ENCODE measurements at regions not wholly inside any gene's neighbourhood (a gene's known extent, or its start where the extent isn't known, plus 50 kb on each side); places are given as distances from the start of the nearest gene placed in this dataset.
"Not testable (repeated sequence)": the region's sequence is repeated elsewhere in the genome, so short reads cannot be mapped to it uniquely, and the experiment has no call there.

DNA sequence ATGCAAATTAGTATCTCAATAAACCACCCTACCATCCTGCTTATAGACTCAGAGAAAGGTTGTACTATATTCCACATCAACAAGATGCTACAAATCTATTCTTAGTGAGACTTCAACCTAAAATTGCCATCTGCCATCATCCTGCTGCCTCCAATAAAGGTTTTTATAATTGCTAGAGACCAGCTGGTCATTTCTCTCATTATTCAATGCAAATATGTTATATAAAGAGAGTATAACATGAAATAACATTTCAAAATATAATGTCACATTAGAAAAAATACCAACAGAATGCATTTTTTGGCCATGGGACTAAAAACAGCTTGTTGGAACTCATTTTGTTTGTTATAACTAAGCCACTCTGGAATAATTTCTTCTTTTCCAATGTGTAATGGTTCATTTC is 247.3 kb downstream of the LRIG3 start:
- Histone ChIP-seq H3K4me3 (ENCODE audit: low read depth, low read length) (no peak overlapping the region), H3K27me3 (replicated peaks) (no peaks in the 10 kb centered on the region), H3K27ac (no peak overlapping the region), H3K36me3 (replicated peaks) (no peaks in the 10 kb centered on the region)
- in situ Hi-C loops (cut with HindIII; ENCODE audit: low pct_ligation_motif_present, low sequenced_read_pairs), result no loop called here
- no peak for TF ChIP-seq CTCF (IDR thresholded peaks at IDR 0.05; ENCODE audit: low read depth, low read length, missing control alignments)
- DNase-seq, result no peak

GRCh38 chr12:58677833-58678232 is 242.5 kb downstream of the LRIG3 start:
- H3K4me3 ChIP-seq (ENCODE audit: low read depth, low read length); H3K27ac ChIP-seq; H3K27me3 ChIP-seq (replicated peaks); in situ Hi-C loops (cut with HindIII; ENCODE audit: low pct_ligation_motif_present, low sequenced_read_pairs); H3K36me3 ChIP-seq (replicated peaks); DNase-seq: not testable (repeated sequence)

DNA sequence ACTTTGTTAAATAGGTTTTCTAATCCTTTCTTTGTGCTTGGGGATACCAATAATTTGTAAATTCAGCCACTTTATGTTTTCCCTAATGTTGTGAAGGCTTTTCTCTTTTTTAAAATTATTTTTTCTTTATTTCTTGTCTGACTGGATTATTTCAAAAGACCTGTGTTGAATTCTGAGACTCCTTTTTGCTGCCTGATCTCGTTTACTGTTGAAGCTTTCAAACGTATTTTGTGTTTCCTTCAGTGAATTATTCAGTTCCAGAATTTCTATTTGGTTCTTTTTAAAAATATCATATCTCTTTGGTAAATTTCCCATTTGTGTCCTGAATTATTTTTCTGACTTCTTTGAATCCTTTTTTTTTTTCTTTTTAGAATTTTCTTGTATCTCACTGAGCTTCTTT is 241.6 kb downstream of the LRIG3 start:
- TF ChIP-seq CTCF (IDR thresholded peaks at IDR 0.05; ENCODE audit: low read depth, low read length, missing control alignments), result no peak
- DNase-seq, result no peak
- in situ Hi-C loops (cut with HindIII; ENCODE audit: low pct_ligation_motif_present, low sequenced_read_pairs), result no loop called here
- Histone ChIP-seq H3K36me3 (replicated peaks) (no peaks in the 10 kb centered on the region), H3K4me3 (ENCODE audit: low read depth, low read length) (no peak overlapping the region), H3K27ac (no peak overlapping the region), H3K27me3 (replicated peaks) (no peaks in the 10 kb centered on the region)

- no peak overlapping the region for H3K27ac ChIP-seq
- in situ Hi-C loops (cut with HindIII; ENCODE audit: low pct_ligation_motif_present, low sequenced_read_pairs), result no loop called here
- TF ChIP-seq CTCF (IDR thresholded peaks at IDR 0.05; ENCODE audit: low read depth, low read length, missing control alignments), result no peak
Observed at GRCh38 chr12:58681730-58682129, 238.6 kb downstream of the LRIG3 start.

GRCh38 chr12:58695263-58695662 is 225.0 kb downstream of the LRIG3 start:
- DNase-seq, result peak; percentile 29
- H3K36me3 ChIP-seq (replicated peaks), result no peaks in the 10 kb centered on the region
- in situ Hi-C loops (cut with HindIII; ENCODE audit: low pct_ligation_motif_present, low sequenced_read_pairs), result no loop called here
- no peak overlapping the region for H3K4me3 ChIP-seq (ENCODE audit: low read depth, low read length)
- H3K27ac ChIP-seq, result no peak overlapping the region
- TF ChIP-seq CTCF (IDR thresholded peaks at IDR 0.05; ENCODE audit: low read depth, low read length, missing control alignments), result no peak
- no peaks in the 10 kb centered on the region for H3K27me3 ChIP-seq (replicated peaks)

More at GRCh38 chr12:58681730-58682129, 238.6 kb downstream of the LRIG3 start:
- H3K4me3 ChIP-seq (ENCODE audit: low read depth, low read length), result no peak overlapping the region
- no peaks in the 10 kb centered on the region for H3K36me3 ChIP-seq (replicated peaks)
- no peaks in the 10 kb centered on the region for H3K27me3 ChIP-seq (replicated peaks)
- DNase-seq, result no peak

GRCh38 chr12:58701536-58701935 is 218.8 kb downstream of the LRIG3 start:
- DNase-seq, result no peak
- H3K36me3 ChIP-seq (replicated peaks), result no peaks in the 10 kb centered on the region
- in situ Hi-C loops (cut with HindIII; ENCODE audit: low pct_ligation_motif_present, low sequenced_read_pairs), result no loop called here
- no peak overlapping the region for H3K27ac ChIP-seq
- no peaks in the 10 kb centered on the region for H3K27me3 ChIP-seq (replicated peaks)
- no peak for TF ChIP-seq CTCF (IDR thresholded peaks at IDR 0.05; ENCODE audit: low read depth, low read length, missing control alignments)
- no peak overlapping the region for H3K4me3 ChIP-seq (ENCODE audit: low read depth, low read length)
